ENCODE measurements at regions not wholly inside any gene's neighbourhood (a gene's known extent, or its start where the extent isn't known, plus 50 kb on each side); places are given as distances from the start of the nearest gene placed in this dataset.

DNA sequence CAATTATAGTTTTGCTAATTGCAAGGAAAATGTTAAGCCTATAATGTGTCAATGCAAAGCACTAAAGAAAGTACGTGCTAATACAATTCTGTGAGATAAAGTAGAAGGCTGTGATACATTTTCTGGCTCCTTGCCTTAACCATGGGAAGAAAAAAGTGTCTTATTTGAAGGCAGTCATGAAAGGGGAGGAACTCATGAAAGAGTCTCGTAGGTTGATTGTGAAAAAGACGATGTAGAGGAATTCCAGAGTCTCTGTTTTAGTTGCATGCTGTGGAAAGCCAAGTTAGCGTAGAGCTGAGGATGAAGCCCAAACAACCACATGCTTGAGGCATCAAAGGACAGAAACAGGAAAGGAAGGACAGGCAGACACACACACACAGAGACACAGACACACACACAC, 214.1 kb downstream of the MEIS1 start:
- Histone ChIP-seq H3K27me3 (ENCODE audit: control insufficient read depth, insufficient read depth, low read length) (no peaks in the 10 kb centered on the region), H3K27ac (ENCODE audit: low read length) (no peak overlapping the region), H3K9me3 (ENCODE audit: control insufficient read depth, insufficient read depth, low read depth, low read length) (no peaks in the 10 kb centered on the region), H3K4me3 (ENCODE audit: low read depth in 2 of 2, low read length in 2 of 2) (no peak overlapping the region), H3K36me3 (ENCODE audit: control insufficient read depth, insufficient read depth, low read length) (no peaks in the 10 kb centered on the region), H3K4me1 (ENCODE audit: control insufficient read depth, insufficient read depth, low read length) (no peaks in the 10 kb centered on the region)
- ChIA-PET POLR2A (no interaction called here), CTCF (no interaction called here)
- DNase-seq (ENCODE audit: low read depth, low spot score) (no peak), ATAC-seq (no peak)
- intact Hi-C loops (cut with micrococcal nuclease; ENCODE audit: unreplicated experiment), result no loop called here
- TF ChIP-seq TCF7L2 (IDR thresholded peaks at IDR 0.05; ENCODE audit: low read depth, low read length) (no peak), CTCF (IDR thresholded peaks at IDR 0.05) (no peak), POLR2AphosphoS5 (IDR thresholded peaks at IDR 0.05; ENCODE audit: low read depth, low read length) (no peak), REST (IDR thresholded peaks at IDR 0.05; ENCODE audit: insufficient read depth in 1 of 2, low read depth in 2 of 2, low read length in 1 of 2) (no peak), SIN3A (IDR thresholded peaks at IDR 0.05; ENCODE audit: borderline replicate concordance, insufficient read depth, low read depth, low read length) (no peak)
- no TSS peak for BruUV-seq (replicated peaks)
- in situ Hi-C loops (cut with HindIII; ENCODE audit: low pct_unique_long_range_greater_than_20kb, low sequenced_read_pairs), result no loop called here

DNA sequence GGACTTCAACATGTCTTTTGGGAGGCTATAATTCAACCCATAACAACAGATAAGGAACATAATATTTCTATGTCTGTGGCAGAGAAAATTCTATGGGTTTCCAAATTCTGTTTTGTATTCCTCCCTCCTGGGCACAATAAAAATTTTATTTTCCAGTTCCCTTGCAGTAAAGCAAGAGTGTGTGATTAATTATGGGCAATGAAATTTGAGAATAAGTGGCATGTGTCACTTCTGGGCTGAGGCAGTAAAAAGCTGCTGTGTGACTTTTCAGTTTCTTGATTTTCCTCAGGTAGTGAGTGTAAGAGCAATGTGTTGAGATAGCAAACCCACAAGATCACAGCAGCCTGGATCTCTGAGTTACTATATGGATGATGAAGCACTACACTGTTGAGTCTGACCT, 216.4 kb downstream of the MEIS1 start:
- Histone ChIP-seq H3K36me3 (ENCODE audit: control insufficient read depth, insufficient read depth, low read length) (no peaks in the 10 kb centered on the region), H3K4me3 (ENCODE audit: low read depth in 2 of 2, low read length in 2 of 2) (no peak overlapping the region), H3K27ac (ENCODE audit: low read length) (no peak overlapping the region), H3K27me3 (ENCODE audit: control insufficient read depth, insufficient read depth, low read length) (no peaks in the 10 kb centered on the region), H3K9me3 (ENCODE audit: control insufficient read depth, insufficient read depth, low read depth, low read length) (no peaks in the 10 kb centered on the region), H3K4me1 (ENCODE audit: control insufficient read depth, insufficient read depth, low read length) (no peaks in the 10 kb centered on the region)
- intact Hi-C loops (cut with micrococcal nuclease; ENCODE audit: unreplicated experiment), result no loop called here
- TF ChIP-seq CTCF (IDR thresholded peaks at IDR 0.05) (no peak), TCF7L2 (IDR thresholded peaks at IDR 0.05; ENCODE audit: low read depth, low read length) (no peak), POLR2AphosphoS5 (IDR thresholded peaks at IDR 0.05; ENCODE audit: low read depth, low read length) (no peak), REST (IDR thresholded peaks at IDR 0.05; ENCODE audit: insufficient read depth in 1 of 2, low read depth in 2 of 2, low read length in 1 of 2) (no peak), SIN3A (IDR thresholded peaks at IDR 0.05; ENCODE audit: borderline replicate concordance, insufficient read depth, low read depth, low read length) (no peak)
- no peak for ATAC-seq
- ChIA-PET CTCF (no interaction called here), POLR2A (no interaction called here)
- no peak for DNase-seq (ENCODE audit: low read depth, low spot score)
- BruUV-seq (replicated peaks), result no TSS peak
- in situ Hi-C loops (cut with HindIII; ENCODE audit: low pct_unique_long_range_greater_than_20kb, low sequenced_read_pairs), result no loop called here
